ENCODE measurements at regions not wholly inside any gene's neighbourhood (a gene's known extent, or its start where the extent isn't known, plus 50 kb on each side); places are given as distances from the start of the nearest gene placed in this dataset.

- no peak for DNase-seq (ENCODE audit: extremely low read depth, low read depth)
- no peak for TF ChIP-seq CTCF (IDR thresholded peaks at IDR 0.05; ENCODE audit: low read depth, low read length)
Observed at GRCh38 chr3:78267235-78267634, 1227.3 kb downstream of the ROBO2 start.

- TF ChIP-seq CTCF (IDR thresholded peaks at IDR 0.05; ENCODE audit: low read depth, low read length), result no peak
Observed at GRCh38 chr3:78268087-78268486, 1228.2 kb downstream of the ROBO2 start.

DNA sequence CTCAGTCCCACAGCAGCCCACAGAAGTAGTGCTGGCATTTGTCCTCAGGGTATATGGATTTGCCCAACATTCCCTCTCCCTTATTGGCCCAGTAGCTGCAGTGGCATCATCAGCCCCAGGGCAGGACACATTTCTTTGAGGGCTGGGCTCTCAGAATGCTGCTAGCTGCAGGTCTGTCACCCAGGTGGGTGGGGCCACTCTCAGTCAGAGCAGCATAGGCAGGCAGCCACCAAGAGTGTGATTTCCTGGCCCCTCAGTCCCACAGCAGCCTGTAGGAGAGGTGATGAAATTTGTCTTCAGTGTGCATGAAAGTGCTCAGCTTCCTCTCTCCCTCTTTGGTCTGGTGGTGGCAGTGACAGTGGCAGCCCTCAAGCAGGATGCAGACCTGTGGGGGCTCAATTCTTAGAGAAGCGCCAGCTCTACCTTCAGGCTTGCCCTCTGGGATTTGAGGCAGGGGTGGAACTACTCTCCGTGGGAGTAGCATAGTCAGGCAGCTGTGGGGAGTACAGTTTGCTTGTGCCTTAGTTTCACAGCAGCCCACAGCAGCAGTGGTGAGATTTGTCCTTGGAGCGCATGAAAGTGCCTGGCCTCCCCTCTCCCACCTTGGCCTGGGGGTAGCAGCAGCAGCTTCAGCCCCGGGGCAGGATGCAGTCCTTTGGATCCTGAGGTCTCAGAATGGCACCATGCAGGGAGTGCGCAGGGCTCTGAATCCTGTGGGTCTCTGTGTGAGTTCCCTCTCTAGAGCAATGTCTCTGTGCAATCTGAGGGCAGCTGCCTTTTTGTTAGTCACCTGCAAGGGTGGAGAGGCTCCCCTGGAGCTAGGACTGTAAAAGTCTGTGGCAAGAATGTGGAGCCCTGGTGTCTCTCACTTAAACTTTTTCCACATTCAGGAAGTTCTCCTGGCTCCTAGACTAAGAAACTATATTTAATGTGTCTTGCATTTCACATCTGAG is 1229.1 kb downstream of the ROBO2 start:
- no peak for DNase-seq (ENCODE audit: extremely low read depth, low read depth)
- no peak for TF ChIP-seq CTCF (IDR thresholded peaks at IDR 0.05; ENCODE audit: low read depth, low read length)

More at GRCh38 chr3:78268087-78268486, 1228.2 kb downstream of the ROBO2 start:
- DNase-seq (ENCODE audit: extremely low read depth, low read depth), result no peak

GRCh38 chr3:78273326-78273725 is 1233.4 kb downstream of the ROBO2 start:
- no peak for DNase-seq (ENCODE audit: extremely low read depth, low read depth)
- TF ChIP-seq CTCF (IDR thresholded peaks at IDR 0.05; ENCODE audit: low read depth, low read length), result no peak

DNA sequence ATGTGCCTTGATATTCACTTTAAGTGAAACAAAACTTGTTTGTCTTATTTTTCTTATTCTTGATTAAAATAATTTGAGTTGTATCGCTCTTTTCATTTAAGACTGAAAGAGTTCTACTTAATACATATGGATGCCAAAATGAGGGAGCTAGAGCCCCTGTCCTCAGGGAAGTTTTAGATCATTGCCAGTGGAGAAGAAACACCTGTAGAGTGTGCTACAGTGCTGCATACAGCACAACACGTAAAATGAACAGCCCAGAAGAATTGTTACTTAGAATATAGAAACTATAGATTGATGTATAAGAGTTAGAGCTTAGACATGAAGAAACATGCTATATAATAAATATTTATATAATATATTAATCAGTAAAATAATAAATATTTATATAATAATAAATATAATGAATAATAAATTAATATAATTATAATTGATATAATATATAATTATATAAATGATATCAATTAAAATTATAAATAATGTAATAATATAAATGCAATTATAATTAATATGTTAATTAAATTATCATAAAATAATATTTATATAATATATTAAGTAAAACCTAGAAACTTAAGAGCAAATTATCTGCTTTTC is 1234.7 kb downstream of the ROBO2 start:
- DNase-seq (ENCODE audit: extremely low read depth, low read depth), result no peak
- TF ChIP-seq CTCF (IDR thresholded peaks at IDR 0.05; ENCODE audit: low read depth, low read length), result no peak

GRCh38 chr3:78275420-78275852 is 1235.5 kb downstream of the ROBO2 start:
- no peak for TF ChIP-seq CTCF (IDR thresholded peaks at IDR 0.05; ENCODE audit: low read depth, low read length)
- no peak for DNase-seq (ENCODE audit: extremely low read depth, low read depth)

DNA sequence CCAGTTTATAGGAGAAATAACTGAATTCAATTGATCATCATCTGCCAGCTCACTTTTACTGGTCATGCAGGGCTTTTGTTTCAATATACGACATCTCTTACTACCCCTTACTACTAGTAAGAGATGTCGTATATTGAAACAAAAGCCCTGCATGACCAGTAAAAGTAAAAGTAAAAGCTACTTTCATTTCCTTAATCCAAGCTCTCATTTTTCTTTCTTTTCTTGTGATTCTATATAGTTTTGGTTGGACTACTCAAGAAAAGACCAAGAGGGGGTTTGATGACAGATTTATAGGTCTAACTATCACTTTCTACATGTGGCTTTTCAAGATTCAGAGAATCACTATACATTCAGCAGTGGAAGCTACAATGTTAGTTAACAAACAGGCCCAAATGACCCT is 1237.3 kb downstream of the ROBO2 start:
- no peak for TF ChIP-seq CTCF (IDR thresholded peaks at IDR 0.05; ENCODE audit: low read depth, low read length)
- no peak for DNase-seq (ENCODE audit: extremely low read depth, low read depth)
